ENCODE measurements at regions not wholly inside any gene's neighbourhood (a gene's known extent, or its start where the extent isn't known, plus 50 kb on each side); places are given as distances from the start of the nearest gene placed in this dataset.

- TF ChIP-seq CTCF (IDR thresholded peaks at IDR 0.05; ENCODE audit: poor library complexity), result no peak
- TF ChIP-seq EZH2phosphoT487 (IDR thresholded peaks at IDR 0.05; ENCODE audit: low read depth, severe bottlenecking, unreplicated experiment), result no peak
- TF ChIP-seq EZH2 (IDR thresholded peaks at IDR 0.05; ENCODE audit: borderline replicate concordance), result no peak
Measured at GRCh38 chr4:33316033-33316432, 2595.9 kb downstream of the PCDH7 start.
